ENCODE measurements at regions not wholly inside any gene's neighbourhood (a gene's known extent, or its start where the extent isn't known, plus 50 kb on each side); places are given as distances from the start of the nearest gene placed in this dataset.
A peak's percentile ranks its signal among the peaks of the same experiment; 100 is the strongest.
"Not testable (repeated sequence)": the region's sequence is repeated elsewhere in the genome, so short reads cannot be mapped to it uniquely, and the experiment has no call there.

- FAIRE-seq (no peak), DNase-seq (ENCODE audit: insufficient read length, low spot score) (no peak)
- no peak for TF ChIP-seq TAF1 (IDR thresholded peaks at IDR 0.05; ENCODE audit: low read depth, low read length)
- no peak for TF ChIP-seq POLR2AphosphoS5 (IDR thresholded peaks at IDR 0.05; ENCODE audit: low read depth, low read length)
- TF ChIP-seq PAX5 (IDR thresholded peaks at IDR 0.05; ENCODE audit: insufficient read depth, low read length, severe bottlenecking) = no peak
- no peak for TF ChIP-seq POLR2A (IDR thresholded peaks at IDR 0.05; ENCODE audit: low read depth, low read length)
Observed at GRCh38 chr20:47849006-47849405, 63.7 kb upstream of the SULF2 start.

GRCh38 chr20:47848534-47848933 is 63.3 kb upstream of the SULF2 start:
- not testable (repeated sequence) for FAIRE-seq; DNase-seq (ENCODE audit: insufficient read length, low spot score)

GRCh38 chr20:47847884-47848485 is 62.7 kb upstream of the SULF2 start:
- FAIRE-seq (peak; percentile 56), DNase-seq (ENCODE audit: insufficient read length, low spot score) (no peak)
- TF ChIP-seq PAX5 (IDR thresholded peaks at IDR 0.05; ENCODE audit: insufficient read depth, low read length, severe bottlenecking) = no peak
- no peak for TF ChIP-seq POLR2A (IDR thresholded peaks at IDR 0.05; ENCODE audit: low read depth, low read length)
- TF ChIP-seq POU2F2 (IDR thresholded peaks at IDR 0.05; ENCODE audit: low read depth, low read length) = no peak
- TF ChIP-seq POLR2AphosphoS5 (IDR thresholded peaks at IDR 0.05; ENCODE audit: low read depth, low read length) = no peak
- no peak for TF ChIP-seq SPI1 (IDR thresholded peaks at IDR 0.05; ENCODE audit: low read depth, low read length)
- no peak for TF ChIP-seq TAF1 (IDR thresholded peaks at IDR 0.05; ENCODE audit: low read depth, low read length)

GRCh38 chr20:47847220-47847619 is 61.9 kb upstream of the SULF2 start:
- not testable (repeated sequence) for DNase-seq (ENCODE audit: insufficient read length, low spot score); FAIRE-seq

- DNase-seq (ENCODE audit: insufficient read length, low spot score); FAIRE-seq: not testable (repeated sequence)
Observed at GRCh38 chr20:47846651-47847050, 61.4 kb upstream of the SULF2 start.

- FAIRE-seq; DNase-seq (ENCODE audit: insufficient read length, low spot score): not testable (repeated sequence)
Observed at GRCh38 chr20:47845382-47845977, 60.2 kb upstream of the SULF2 start.

- not testable (repeated sequence) for DNase-seq (ENCODE audit: insufficient read length, low spot score); FAIRE-seq
Observed at GRCh38 chr20:47844568-47844906, 59.3 kb upstream of the SULF2 start.

- DNase-seq (ENCODE audit: insufficient read length, low spot score) (no peak), FAIRE-seq (peak; percentile 31)
Observed at GRCh38 chr20:47843886-47844567, 58.7 kb upstream of the SULF2 start.

GRCh38 chr20:47842950-47843349 is 57.7 kb upstream of the SULF2 start:
- not testable (repeated sequence) for DNase-seq (ENCODE audit: insufficient read length, low spot score); FAIRE-seq

More at GRCh38 chr20:47843886-47844567, 58.7 kb upstream of the SULF2 start:
- TF ChIP-seq POLR2A (IDR thresholded peaks at IDR 0.05; ENCODE audit: low read depth, low read length) = no peak
- no peak for TF ChIP-seq SPI1 (IDR thresholded peaks at IDR 0.05; ENCODE audit: low read depth, low read length)
- TF ChIP-seq POU2F2 (IDR thresholded peaks at IDR 0.05; ENCODE audit: low read depth, low read length) = no peak
- no peak for TF ChIP-seq PAX5 (IDR thresholded peaks at IDR 0.05; ENCODE audit: insufficient read depth, low read length, severe bottlenecking)
- TF ChIP-seq TAF1 (IDR thresholded peaks at IDR 0.05; ENCODE audit: low read depth, low read length) = no peak
- TF ChIP-seq POLR2AphosphoS5 (IDR thresholded peaks at IDR 0.05; ENCODE audit: low read depth, low read length) = no peak

- not testable (repeated sequence) for DNase-seq (ENCODE audit: insufficient read length, low spot score); FAIRE-seq
Observed at GRCh38 chr20:47842004-47842403, 56.7 kb upstream of the SULF2 start.

GRCh38 chr20:47836256-47836817 is 51.1 kb upstream of the SULF2 start:
- not testable (repeated sequence) for FAIRE-seq; DNase-seq (ENCODE audit: insufficient read length, low spot score)
